GM21529 (cell line): ENCODE measurements at regions not wholly inside any gene's neighbourhood (a gene's known extent, or its start where the extent isn't known, plus 50 kb on each side); places are given as distances from the start of the nearest gene placed in this dataset.

Source experiments
- ATAC-seq: cut with Tn5 transposase; IDR thresholded peaks from one replicate; pipeline ENCODE4 v1.9.1; 2021; ENCODE audit not compliant: unreplicated experiment

GRCh38 chr18:78724214-78724914 lies 255.3 kb upstream of the SALL3 start:
- no peak for ATAC-seq

DNA sequence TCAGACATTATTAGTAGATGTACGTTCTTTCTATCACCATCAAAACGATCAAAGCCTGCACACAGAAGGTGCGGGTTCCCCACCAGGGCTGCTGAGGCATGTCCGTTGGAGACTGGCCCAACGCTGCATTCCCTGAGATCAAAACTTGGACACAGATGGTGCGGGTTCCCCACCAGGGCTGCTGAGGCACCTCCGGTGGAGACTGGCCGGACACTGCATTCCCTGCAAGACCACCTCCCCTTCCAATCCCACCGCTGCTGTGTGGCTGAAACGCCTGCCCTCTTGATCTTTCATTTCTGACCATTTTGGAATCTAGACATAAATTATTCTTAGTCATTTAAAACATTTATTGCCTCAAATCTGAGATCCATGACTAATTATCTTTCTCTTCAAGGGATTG lies 254.2 kb upstream of the SALL3 start:
- ATAC-seq: no peak

DNA sequence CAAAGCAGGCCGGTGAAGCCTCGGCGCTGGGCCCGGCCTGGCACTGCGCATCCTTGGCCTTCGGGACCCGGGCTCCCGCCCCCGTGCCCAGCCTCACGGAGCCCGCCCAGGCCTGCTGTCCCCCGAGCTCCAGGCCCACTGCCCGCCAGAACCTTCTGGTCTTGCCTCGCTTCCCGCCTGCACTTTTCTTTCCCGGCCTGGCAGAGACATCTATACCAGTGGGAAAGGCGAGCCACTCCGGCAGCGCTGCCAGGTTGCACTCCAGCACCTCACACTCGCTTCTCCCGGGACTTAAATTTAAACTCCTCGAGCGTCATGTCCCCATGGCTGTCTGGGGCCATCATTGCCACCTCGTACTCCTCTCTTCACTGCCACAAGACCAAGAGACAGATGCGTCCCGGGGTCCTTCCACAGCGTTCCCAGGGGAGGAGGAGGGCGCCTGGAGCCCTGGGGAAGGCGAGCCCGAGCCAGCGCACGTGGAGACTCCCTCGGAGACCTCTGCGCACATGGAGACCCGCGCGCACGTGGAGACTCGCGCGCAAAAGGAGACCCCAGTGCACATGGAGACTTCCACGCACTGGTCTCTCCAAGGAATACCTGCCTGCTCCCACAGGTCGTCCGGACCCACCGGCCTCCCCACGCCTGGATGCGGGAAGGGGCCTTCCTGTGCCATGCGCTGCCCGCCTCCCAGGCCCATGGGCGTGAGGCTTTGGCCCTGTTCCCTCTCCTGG lies 253.1 kb upstream of the SALL3 start:
- ATAC-seq: no peak

GRCh38 chr18:78727057-78727739 lies 252.4 kb upstream of the SALL3 start:
- ATAC-seq: no peak

GRCh38 chr18:78727877-78728783 lies 251.5 kb upstream of the SALL3 start:
- no peak for ATAC-seq

GRCh38 chr18:78728784-78729467 lies 250.7 kb upstream of the SALL3 start:
- no peak for ATAC-seq

DNA sequence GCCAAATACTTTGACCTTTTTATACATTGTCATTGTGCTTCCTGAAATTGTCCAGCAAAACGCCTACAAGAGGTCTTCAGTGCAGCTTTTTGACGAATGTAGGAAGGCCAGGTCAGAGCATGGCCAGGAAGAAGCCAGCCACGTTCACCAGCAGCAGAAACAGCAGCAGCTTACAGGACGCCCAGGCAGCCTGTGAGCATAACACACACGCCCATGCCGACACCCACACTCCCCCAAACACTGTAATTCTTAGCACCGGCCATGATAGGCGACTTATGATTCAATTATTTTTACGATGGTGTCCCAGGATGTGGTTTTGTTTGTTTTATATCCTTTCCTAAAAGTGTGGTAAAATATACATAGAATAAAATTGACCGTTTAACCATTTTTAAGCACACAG lies 249.1 kb upstream of the SALL3 start:
- no peak for ATAC-seq

- no peak for ATAC-seq
Measured at GRCh38 chr18:78731016-78731397, 248.6 kb upstream of the SALL3 start.

DNA sequence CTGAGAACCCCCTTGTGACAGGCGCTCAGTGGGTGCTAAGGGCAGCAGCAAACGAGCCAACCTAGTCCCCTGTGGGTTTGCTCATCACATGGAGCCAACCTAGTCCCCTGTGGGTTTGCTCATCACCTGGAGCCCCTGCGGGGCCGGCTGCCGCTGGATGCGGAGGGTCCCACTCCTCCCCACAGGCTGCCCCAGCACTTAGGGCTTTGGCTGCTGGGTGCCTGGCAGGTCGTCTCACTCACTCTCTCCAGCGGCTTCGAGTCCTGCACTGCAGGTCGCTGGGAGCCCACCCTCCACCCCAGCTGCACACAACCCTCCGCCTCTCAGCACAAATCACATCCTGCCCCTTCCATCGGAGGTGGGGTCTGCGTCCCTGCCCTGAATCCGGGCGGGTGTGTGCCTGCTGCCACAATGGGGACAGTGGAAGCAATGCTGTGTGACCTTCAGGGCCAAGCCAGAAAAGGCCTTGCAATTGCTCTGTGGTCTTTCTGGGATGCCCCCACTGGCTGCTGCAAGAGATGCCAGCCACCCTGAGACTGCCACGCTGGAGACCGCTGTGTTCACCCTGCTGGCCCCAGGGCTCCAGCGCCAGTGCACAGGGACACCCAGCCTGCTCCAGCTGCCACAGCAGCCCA lies 248.1 kb upstream of the SALL3 start:
- no peak for ATAC-seq

- ATAC-seq: no peak
Measured at GRCh38 chr18:78732273-78733210, 247.1 kb upstream of the SALL3 start.

GRCh38 chr18:78733762-78734613 lies 245.6 kb upstream of the SALL3 start:
- ATAC-seq: no peak

DNA sequence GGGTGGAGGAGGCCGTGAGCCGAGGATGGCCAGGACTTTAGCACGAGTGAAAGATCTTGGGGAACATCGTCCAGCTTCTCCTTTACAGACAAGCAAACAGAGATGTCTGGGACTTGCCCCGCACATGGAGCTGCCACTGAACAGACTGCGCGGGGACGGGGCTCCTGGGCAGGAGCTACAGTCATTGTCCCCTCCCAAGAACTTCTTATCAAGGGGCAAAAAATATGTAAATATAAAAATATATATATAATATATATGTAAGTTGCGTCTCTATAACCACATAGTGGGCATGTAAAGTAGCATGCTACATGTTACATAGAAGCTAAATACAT lies 245.0 kb upstream of the SALL3 start:
- no peak for ATAC-seq

- no peak for ATAC-seq
Measured at GRCh38 chr18:78735131-78736014, 244.2 kb upstream of the SALL3 start.

- no peak for ATAC-seq
Measured at GRCh38 chr18:78736015-78736690, 243.5 kb upstream of the SALL3 start.

DNA sequence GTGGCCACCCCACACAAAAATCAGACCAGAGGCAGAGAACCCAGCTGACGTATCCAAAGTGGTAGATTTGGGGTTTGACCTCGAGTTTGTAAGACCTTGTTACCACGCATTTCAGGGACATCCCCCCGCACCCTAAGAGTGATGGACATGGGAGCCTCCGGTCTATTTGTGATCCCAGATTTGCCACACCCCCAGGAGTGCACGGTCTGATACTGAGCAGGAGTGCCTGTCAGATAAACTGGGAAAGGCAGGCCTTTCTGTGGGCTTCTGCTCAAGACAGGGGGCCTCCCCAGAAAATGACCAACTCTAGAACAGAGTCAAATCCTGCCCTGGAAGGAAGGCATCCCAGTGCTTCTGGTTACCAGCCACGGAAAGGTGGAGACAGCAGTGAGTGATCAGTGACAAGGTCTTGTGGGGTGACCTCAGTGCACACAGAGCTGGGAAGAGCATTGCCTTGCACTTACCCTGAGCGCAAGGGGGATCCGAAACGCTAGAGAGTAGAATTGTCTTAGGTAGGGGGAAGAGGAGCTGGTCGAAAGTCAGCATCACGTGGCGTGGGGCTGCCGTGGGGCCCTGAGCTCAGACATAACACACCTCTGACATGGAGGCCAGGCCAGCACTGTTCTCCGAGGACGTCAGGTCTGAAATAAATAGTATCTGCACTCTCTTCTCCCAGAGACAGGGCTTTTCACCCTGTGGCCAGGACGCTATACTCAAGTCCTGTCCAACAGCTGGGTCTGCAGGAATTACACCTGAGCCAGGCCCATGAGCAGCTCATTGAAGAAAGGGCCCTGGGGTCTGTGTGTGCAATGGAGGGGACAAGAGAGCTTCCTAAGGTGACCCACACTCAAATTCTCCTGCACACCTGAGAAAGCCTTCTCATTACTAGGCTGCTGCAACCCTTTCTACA lies 242.4 kb upstream of the SALL3 start:
- no peak for ATAC-seq
